GM23338 (cell line): ENCODE measurements at regions not wholly inside any gene's neighbourhood (a gene's known extent, or its start where the extent isn't known, plus 50 kb on each side); places are given as distances from the start of the nearest gene placed in this dataset.

Experiments used
- ATAC-seq: fragments of 200-7000 bp; cut with Tn5 transposase; 3 replicates; pipeline ENCODE4 v1.9.1; 2020
- DNase-seq: peaks from one replicate; pipeline ENCODE4 v3.0.0-alpha.2; 2015; ENCODE audit warnings: low spot score
- H2AFZ ChIP-seq: fragments of 200-600 bp; sonication (generic); 2 replicates; pipeline ENCODE4 v1.8.0; 2016; ENCODE audit warnings: antibody characterized with exemption, mild to moderate bottlenecking, moderate library complexity
- H3F3A ChIP-seq: fragments of 200-600 bp; sonication (generic); replicated peaks from 2 replicates; pipeline ENCODE4 v1.8.0; 2017; ENCODE audit warnings: antibody characterized with exemption, mixed run types, low read depth
- H3K27ac ChIP-seq: fragments of 200-600 bp; sonication (generic); 2 replicates; pipeline ENCODE4 v1.6.1; 2016; ENCODE audit warnings: low read depth
- H3K27me3 ChIP-seq: fragments of 200-600 bp; sonication (generic); 2 replicates; pipeline ENCODE4 v1.8.0; 2016; ENCODE audit warnings: mild to moderate bottlenecking, mixed run types, moderate library complexity; ENCODE audit not compliant: insufficient read depth
- H3K36me3 ChIP-seq: fragments of 200-600 bp; sonication (generic); 2 replicates; pipeline ENCODE4 v1.8.0; 2016; ENCODE audit warnings: mild to moderate bottlenecking; ENCODE audit not compliant: insufficient read depth
- H3K4me1 ChIP-seq: fragments of 200-600 bp; sonication (generic); 2 replicates; pipeline ENCODE4 v1.8.0; 2016; ENCODE audit warnings: mild to moderate bottlenecking, moderate library complexity; ENCODE audit not compliant: insufficient read depth
- H3K4me2 ChIP-seq: fragments of 200-600 bp; sonication (generic); 2 replicates; pipeline ENCODE4 v1.7.1; 2017; ENCODE audit warnings: mixed run types
- H3K4me3 ChIP-seq: fragments of 200-600 bp; sonication (generic); 2 replicates; pipeline ENCODE4 v1.6.1; 2016; ENCODE audit warnings: mixed run types
- H3K79me2 ChIP-seq: fragments of 200-600 bp; sonication (generic); replicated peaks from 2 replicates; pipeline ENCODE4 v1.8.0; 2017; ENCODE audit warnings: mild to moderate bottlenecking; ENCODE audit not compliant: insufficient read depth
- H3K9me2 ChIP-seq: fragments of 200-600 bp; sonication (generic); 2 replicates; pipeline ENCODE4 v1.8.0; 2017; ENCODE audit not compliant: insufficient read depth
- H4K20me1 ChIP-seq: fragments of 200-600 bp; sonication (generic); replicated peaks from 2 replicates; pipeline ENCODE4 v1.8.0; 2017; ENCODE audit warnings: mild to moderate bottlenecking; ENCODE audit not compliant: insufficient read depth
- H3K27ac Mint-ChIP-seq: 2 replicates; pipeline ENCODE4 v1.8.0; 2020; ENCODE audit warnings: inconsistent platforms, mild to moderate bottlenecking, moderate library complexity, mixed read lengths
- H3K27me3 Mint-ChIP-seq: 3 replicates; pipeline ENCODE4 v1.8.0; 2022; ENCODE audit warnings: low read depth, mild to moderate bottlenecking, moderate library complexity, mixed read lengths, inconsistent platforms; ENCODE audit not compliant: insufficient read depth, poor library complexity
- H3K36me3 Mint-ChIP-seq: 3 replicates; pipeline ENCODE4 v1.8.0; 2021; ENCODE audit warnings: low read depth, mild to moderate bottlenecking, inconsistent platforms, moderate library complexity, mixed read lengths
- H3K4me1 Mint-ChIP-seq: 3 replicates; pipeline ENCODE4 v1.8.0; 2020; ENCODE audit warnings: mild to moderate bottlenecking, inconsistent platforms, mixed read lengths
- H3K4me3 Mint-ChIP-seq: 3 replicates; pipeline ENCODE4 v1.8.0; 2021; ENCODE audit warnings: moderate library complexity, mild to moderate bottlenecking, inconsistent platforms, mixed read lengths
- H3K9me3 Mint-ChIP-seq: 3 replicates; pipeline ENCODE4 v1.8.0; 2020; ENCODE audit warnings: moderate library complexity, mild to moderate bottlenecking, inconsistent platforms, mixed read lengths
- CREB1 ChIP-seq: fragments of 250-450 bp; sonication (Bioruptor Pico); IDR thresholded peaks from 2 replicates; pipeline ENCODE4 v1.5.0; 2020; ENCODE audit warnings: low read depth, mild to moderate bottlenecking, moderate library complexity
- EZH2 ChIP-seq: fragments of 200-600 bp; sonication (generic); IDR thresholded peaks from one replicate; pipeline ENCODE4 v1.8.0; 2017; ENCODE audit warnings: antibody characterized with exemption, mild to moderate bottlenecking, low read depth; ENCODE audit not compliant: unreplicated experiment
- EZH2phosphoT487 ChIP-seq: fragments of 200-600 bp; sonication (generic); IDR thresholded peaks from one replicate; pipeline ENCODE4 v1.8.1; 2018; ENCODE audit warnings: antibody characterized with exemption; ENCODE audit not compliant: unreplicated experiment
- JUNB ChIP-seq: IDR thresholded peaks from one replicate; pipeline ENCODE4 v1.6.1; 2016; ENCODE audit warnings: antibody characterized with exemption; ENCODE audit not compliant: unreplicated experiment
- POLR2AphosphoS5 ChIP-seq: IDR thresholded peaks from 2 replicates; pipeline ENCODE4 v1.6.1; 2016; ENCODE audit warnings: antibody characterized with exemption, low read depth
- STAT1 ChIP-seq: IDR thresholded peaks from one replicate; pipeline ENCODE4 v1.6.1; 2016; ENCODE audit warnings: antibody characterized with exemption; ENCODE audit not compliant: unreplicated experiment
- ZNF114 ChIP-seq: fragments of 250-450 bp; sonication (Bioruptor Pico); IDR thresholded peaks from 2 replicates; pipeline ENCODE4 v1.5.0; 2020; ENCODE audit warnings: mild to moderate bottlenecking, moderate library complexity
- TF ChIP-seq, protein P1 (sequence below), 2 experiments: fragments of 200-600 bp in 1 of 2; sonication (generic) in 1 of 2; conservative IDR thresholded peaks; 2 replicates each; pipeline versions ENCODE4 v1.5.1 to v1.6.1; 2016 to 2017; ENCODE audit warnings: antibody characterized with exemption in 2 of 2, low read depth in 2 of 2, mild to moderate bottlenecking in 2 of 2, moderate library complexity in 1 of 2
- TF ChIP-seq, protein P2 (sequence below): IDR thresholded peaks from one replicate; pipeline ENCODE4 v1.6.1; 2018; ENCODE audit warnings: antibody characterized with exemption; ENCODE audit not compliant: unreplicated experiment
- TF ChIP-seq, protein P3 (sequence below): fragments of 250-450 bp; sonication (Bioruptor Pico); IDR thresholded peaks from 2 replicates; pipeline ENCODE4 v1.5.0; 2020; ENCODE audit warnings: mild to moderate bottlenecking, moderate library complexity
- TF ChIP-seq, protein P4 (sequence below): IDR thresholded peaks from 2 replicates; pipeline ENCODE4 v1.6.1; 2016; ENCODE audit warnings: antibody characterized with exemption

DNA sequence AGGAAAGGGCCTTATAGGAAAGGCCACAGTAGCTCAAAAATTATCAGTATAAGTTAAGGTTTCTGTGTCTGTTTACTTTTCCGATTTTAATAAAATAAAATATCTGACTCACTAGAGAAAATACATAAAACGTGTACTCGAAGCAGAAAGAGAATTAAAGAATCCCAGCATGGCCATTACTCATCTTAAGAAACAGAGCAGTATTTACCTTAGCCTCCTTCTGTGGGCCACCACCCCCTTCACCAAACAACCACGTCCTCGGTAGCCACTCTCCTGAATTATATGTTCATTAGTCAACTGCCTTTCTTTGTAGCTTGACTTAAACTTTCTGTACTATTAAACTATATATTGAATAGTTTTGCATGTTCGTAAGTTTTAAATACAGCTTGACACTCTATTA is 72.2 kb upstream of the SPTLC3 start (continued):
- TF ChIP-seq, protein P1, sequence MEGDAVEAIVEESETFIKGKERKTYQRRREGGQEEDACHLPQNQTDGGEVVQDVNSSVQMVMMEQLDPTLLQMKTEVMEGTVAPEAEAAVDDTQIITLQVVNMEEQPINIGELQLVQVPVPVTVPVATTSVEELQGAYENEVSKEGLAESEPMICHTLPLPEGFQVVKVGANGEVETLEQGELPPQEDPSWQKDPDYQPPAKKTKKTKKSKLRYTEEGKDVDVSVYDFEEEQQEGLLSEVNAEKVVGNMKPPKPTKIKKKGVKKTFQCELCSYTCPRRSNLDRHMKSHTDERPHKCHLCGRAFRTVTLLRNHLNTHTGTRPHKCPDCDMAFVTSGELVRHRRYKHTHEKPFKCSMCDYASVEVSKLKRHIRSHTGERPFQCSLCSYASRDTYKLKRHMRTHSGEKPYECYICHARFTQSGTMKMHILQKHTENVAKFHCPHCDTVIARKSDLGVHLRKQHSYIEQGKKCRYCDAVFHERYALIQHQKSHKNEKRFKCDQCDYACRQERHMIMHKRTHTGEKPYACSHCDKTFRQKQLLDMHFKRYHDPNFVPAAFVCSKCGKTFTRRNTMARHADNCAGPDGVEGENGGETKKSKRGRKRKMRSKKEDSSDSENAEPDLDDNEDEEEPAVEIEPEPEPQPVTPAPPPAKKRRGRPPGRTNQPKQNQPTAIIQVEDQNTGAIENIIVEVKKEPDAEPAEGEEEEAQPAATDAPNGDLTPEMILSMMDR (conservative IDR thresholded peaks at IDR 0.05; ENCODE audit: low read depth in 2 of 2): no peak
- TF ChIP-seq EZH2 (no peak), EZH2phosphoT487 (no peak), STAT1 (no peak), CREB1 (no peak), ZNF114 (no peak), POLR2AphosphoS5 (no peak), JUNB (no peak)

DNA sequence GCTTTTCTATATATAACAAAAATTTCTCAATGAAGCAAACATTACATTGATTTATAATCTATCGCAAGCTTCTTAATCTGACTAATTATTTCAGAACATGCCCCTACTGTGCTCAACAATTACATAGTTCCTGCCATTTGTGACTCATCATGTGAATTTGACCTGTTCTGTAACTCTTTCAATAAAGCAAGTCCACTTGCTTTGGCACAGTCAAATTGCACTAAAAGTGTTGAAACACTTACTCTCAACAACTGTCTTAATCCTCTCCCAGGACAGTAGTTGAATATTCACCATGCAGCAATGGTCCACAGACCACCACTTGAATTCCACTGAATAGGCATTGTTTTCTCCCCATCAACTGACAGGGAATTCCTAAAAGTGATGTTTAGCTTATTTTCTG is 67.7 kb upstream of the SPTLC3 start:
- Mint-ChIP-seq H3K4me1 (no peaks in the 10 kb centered on the region), H3K27ac (no peak overlapping the region), H3K36me3 (no peaks in the 10 kb centered on the region), H3K9me3 (no peaks in the 10 kb centered on the region), H3K4me3 (no peak overlapping the region), H3K27me3 (peaks cover 2% of the 10 kb centered on the region)
- Histone ChIP-seq H3K27ac (no peak overlapping the region), H2AFZ (no peak overlapping the region), H3K9me2 (no peaks in the 10 kb centered on the region), H3K36me3 (no peaks in the 10 kb centered on the region), H3K4me3 (no peak overlapping the region), H3K27me3 (no peaks in the 10 kb centered on the region), H3K79me2 (no peaks in the 10 kb centered on the region), H3K4me1 (no peaks in the 10 kb centered on the region), H4K20me1 (no peaks in the 10 kb centered on the region), H3K4me2 (no peak overlapping the region), H3F3A (no peaks in the 10 kb centered on the region)
- TF ChIP-seq, protein P2, sequence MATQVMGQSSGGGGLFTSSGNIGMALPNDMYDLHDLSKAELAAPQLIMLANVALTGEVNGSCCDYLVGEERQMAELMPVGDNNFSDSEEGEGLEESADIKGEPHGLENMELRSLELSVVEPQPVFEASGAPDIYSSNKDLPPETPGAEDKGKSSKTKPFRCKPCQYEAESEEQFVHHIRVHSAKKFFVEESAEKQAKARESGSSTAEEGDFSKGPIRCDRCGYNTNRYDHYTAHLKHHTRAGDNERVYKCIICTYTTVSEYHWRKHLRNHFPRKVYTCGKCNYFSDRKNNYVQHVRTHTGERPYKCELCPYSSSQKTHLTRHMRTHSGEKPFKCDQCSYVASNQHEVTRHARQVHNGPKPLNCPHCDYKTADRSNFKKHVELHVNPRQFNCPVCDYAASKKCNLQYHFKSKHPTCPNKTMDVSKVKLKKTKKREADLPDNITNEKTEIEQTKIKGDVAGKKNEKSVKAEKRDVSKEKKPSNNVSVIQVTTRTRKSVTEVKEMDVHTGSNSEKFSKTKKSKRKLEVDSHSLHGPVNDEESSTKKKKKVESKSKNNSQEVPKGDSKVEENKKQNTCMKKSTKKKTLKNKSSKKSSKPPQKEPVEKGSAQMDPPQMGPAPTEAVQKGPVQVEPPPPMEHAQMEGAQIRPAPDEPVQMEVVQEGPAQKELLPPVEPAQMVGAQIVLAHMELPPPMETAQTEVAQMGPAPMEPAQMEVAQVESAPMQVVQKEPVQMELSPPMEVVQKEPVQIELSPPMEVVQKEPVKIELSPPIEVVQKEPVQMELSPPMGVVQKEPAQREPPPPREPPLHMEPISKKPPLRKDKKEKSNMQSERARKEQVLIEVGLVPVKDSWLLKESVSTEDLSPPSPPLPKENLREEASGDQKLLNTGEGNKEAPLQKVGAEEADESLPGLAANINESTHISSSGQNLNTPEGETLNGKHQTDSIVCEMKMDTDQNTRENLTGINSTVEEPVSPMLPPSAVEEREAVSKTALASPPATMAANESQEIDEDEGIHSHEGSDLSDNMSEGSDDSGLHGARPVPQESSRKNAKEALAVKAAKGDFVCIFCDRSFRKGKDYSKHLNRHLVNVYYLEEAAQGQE: no peak
- no peak for TF ChIP-seq CREB1
- TF ChIP-seq, protein P3, sequence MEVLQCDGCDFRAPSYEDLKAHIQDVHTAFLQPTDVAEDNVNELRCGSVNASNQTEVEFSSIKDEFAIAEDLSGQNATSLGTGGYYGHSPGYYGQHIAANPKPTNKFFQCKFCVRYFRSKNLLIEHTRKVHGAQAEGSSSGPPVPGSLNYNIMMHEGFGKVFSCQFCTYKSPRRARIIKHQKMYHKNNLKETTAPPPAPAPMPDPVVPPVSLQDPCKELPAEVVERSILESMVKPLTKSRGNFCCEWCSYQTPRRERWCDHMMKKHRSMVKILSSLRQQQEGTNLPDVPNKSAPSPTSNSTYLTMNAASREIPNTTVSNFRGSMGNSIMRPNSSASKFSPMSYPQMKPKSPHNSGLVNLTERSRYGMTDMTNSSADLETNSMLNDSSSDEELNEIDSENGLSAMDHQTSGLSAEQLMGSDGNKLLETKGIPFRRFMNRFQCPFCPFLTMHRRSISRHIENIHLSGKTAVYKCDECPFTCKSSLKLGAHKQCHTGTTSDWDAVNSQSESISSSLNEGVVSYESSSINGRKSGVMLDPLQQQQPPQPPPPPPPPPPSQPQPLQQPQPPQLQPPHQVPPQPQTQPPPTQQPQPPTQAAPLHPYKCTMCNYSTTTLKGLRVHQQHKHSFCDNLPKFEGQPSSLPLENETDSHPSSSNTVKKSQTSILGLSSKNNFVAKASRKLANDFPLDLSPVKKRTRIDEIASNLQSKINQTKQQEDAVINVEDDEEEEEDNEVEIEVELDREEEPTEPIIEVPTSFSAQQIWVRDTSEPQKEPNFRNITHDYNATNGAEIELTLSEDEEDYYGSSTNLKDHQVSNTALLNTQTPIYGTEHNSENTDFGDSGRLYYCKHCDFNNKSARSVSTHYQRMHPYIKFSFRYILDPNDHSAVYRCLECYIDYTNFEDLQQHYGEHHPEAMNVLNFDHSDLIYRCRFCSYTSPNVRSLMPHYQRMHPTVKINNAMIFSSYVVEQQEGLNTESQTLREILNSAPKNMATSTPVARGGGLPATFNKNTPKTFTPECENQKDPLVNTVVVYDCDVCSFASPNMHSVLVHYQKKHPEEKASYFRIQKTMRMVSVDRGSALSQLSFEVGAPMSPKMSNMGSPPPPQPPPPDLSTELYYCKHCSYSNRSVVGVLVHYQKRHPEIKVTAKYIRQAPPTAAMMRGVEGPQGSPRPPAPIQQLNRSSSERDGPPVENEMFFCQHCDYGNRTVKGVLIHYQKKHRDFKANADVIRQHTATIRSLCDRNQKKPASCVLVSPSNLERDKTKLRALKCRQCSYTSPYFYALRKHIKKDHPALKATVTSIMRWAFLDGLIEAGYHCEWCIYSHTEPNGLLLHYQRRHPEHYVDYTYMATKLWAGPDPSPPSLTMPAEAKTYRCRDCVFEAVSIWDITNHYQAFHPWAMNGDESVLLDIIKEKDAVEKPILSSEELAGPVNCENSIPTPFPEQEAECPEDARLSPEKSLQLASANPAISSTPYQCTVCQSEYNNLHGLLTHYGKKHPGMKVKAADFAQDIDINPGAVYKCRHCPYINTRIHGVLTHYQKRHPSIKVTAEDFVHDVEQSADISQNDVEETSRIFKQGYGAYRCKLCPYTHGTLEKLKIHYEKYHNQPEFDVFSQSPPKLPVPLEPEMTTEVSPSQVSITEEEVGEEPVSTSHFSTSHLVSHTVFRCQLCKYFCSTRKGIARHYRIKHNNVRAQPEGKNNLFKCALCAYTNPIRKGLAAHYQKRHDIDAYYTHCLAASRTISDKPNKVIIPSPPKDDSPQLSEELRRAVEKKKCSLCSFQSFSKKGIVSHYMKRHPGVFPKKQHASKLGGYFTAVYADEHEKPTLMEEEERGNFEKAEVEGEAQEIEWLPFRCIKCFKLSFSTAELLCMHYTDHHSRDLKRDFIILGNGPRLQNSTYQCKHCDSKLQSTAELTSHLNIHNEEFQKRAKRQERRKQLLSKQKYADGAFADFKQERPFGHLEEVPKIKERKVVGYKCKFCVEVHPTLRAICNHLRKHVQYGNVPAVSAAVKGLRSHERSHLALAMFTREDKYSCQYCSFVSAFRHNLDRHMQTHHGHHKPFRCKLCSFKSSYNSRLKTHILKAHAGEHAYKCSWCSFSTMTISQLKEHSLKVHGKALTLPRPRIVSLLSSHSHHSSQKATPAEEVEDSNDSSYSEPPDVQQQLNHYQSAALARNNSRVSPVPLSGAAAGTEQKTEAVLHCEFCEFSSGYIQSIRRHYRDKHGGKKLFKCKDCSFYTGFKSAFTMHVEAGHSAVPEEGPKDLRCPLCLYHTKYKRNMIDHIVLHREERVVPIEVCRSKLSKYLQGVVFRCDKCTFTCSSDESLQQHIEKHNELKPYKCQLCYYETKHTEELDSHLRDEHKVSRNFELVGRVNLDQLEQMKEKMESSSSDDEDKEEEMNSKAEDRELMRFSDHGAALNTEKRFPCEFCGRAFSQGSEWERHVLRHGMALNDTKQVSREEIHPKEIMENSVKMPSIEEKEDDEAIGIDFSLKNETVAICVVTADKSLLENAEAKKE (CRISPR knock-in tag): no peak
- no peak for TF ChIP-seq STAT1
- TF ChIP-seq, protein P4, sequence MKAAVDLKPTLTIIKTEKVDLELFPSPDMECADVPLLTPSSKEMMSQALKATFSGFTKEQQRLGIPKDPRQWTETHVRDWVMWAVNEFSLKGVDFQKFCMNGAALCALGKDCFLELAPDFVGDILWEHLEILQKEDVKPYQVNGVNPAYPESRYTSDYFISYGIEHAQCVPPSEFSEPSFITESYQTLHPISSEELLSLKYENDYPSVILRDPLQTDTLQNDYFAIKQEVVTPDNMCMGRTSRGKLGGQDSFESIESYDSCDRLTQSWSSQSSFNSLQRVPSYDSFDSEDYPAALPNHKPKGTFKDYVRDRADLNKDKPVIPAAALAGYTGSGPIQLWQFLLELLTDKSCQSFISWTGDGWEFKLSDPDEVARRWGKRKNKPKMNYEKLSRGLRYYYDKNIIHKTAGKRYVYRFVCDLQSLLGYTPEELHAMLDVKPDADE: no peak
- no peak for TF ChIP-seq EZH2phosphoT487
- ATAC-seq: no peak
- DNase-seq: no peak
